ENCODE measurements at regions not wholly inside any gene's neighbourhood (a gene's known extent, or its start where the extent isn't known, plus 50 kb on each side); places are given as distances from the start of the nearest gene placed in this dataset.

DNA sequence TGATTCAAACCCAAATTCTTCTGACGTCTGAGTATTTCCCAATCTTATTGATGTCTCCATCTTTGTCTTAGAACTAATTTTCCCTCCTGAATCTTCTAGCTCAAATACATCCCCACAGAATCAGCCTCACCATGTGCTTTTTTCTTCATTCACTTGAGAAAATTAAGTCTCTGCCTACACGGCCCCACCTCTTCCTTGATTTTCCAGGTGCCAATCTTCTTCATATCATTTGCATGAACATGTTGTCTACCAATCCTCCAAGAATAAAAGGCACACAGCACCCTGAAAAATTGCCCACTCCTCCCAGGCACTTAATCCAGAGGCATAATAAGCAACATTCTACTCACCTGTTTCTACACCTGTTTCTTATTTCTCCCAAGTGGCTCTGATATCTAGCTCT lies 408.1 kb upstream of the NBEA start:
- Histone ChIP-seq H3K79me2 (ENCODE audit: control insufficient read depth, insufficient read depth, low read length) (no peaks in the 10 kb centered on the region), H3K9me1 (replicated peaks; ENCODE audit: control insufficient read depth, extremely low read depth, insufficient read depth, low read length) (no peaks in the 10 kb centered on the region), H3K4me3 (replicated peaks in 1 of 3; ENCODE audit: insufficient read depth in 1 of 3, low read depth in 1 of 3, low read length in 3 of 3) (no peak overlapping the region), H3K9ac (replicated peaks; ENCODE audit: extremely low read depth, insufficient read depth, low read length) (no peak overlapping the region), H3K4me1 (ENCODE audit: control insufficient read depth, extremely low read depth, insufficient read depth, low read length) (no peaks in the 10 kb centered on the region), H3K4me2 (ENCODE audit: insufficient read depth, low read length) (no peak overlapping the region), H2AFZ (ENCODE audit: low read depth, low read length) (no peak overlapping the region), H4K20me1 (replicated peaks; ENCODE audit: control insufficient read depth, extremely low read depth, insufficient read depth, low read length) (no peaks in the 10 kb centered on the region), H3K27ac (ENCODE audit: insufficient read depth, low read depth, low read length) (no peak overlapping the region), H3K27me3 (ENCODE audit: control insufficient read depth in 2 of 2, insufficient read depth in 2 of 2, low read length in 2 of 2) (no peaks in the 10 kb centered on the region), H3K9me3 (replicated peaks; ENCODE audit: control insufficient read depth, insufficient read depth, low read length) (no peaks in the 10 kb centered on the region), H3K36me3 (ENCODE audit: control insufficient read depth in 2 of 2, extremely low read depth in 1 of 2, insufficient read depth in 2 of 2, low read length in 2 of 2) (no peaks in the 10 kb centered on the region)
- FAIRE-seq = no peak
- ChIA-PET POLR2A (no interaction called here), CTCF (no interaction called here)
- dilution Hi-C loops (cut with MboI; ENCODE audit: extremely low pct_ligation_motif_present, low sequenced_read_pairs) (no loop called here), intact Hi-C loops (cut with micrococcal nuclease) (no loop called here)
- DNase-seq (ENCODE audit: low read depth, low spot score) = no peak
- no peak for TF ChIP-seq FOS (IDR thresholded peaks at IDR 0.05; ENCODE audit: borderline replicate concordance, insufficient read depth, low read length)
- TF ChIP-seq GATA2 (IDR thresholded peaks at IDR 0.05; ENCODE audit: insufficient read depth, insufficient read length, low read depth, low read length) = no peak
- TF ChIP-seq MYC (IDR thresholded peaks at IDR 0.05; ENCODE audit: low read depth, low read length) = no peak
- TF ChIP-seq, protein P1, sequence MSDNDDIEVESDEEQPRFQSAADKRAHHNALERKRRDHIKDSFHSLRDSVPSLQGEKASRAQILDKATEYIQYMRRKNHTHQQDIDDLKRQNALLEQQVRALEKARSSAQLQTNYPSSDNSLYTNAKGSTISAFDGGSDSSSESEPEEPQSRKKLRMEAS (IDR thresholded peaks at IDR 0.05; ENCODE audit: insufficient read depth, insufficient read length) = no peak
- no peak for TF ChIP-seq POLR2A (IDR thresholded peaks at IDR 0.05; ENCODE audit: low read depth, low read length)
- no peak for TF ChIP-seq POLR2AphosphoS5 (IDR thresholded peaks at IDR 0.05; ENCODE audit: insufficient read depth, low read depth, low read length)
- TF ChIP-seq JUN (IDR thresholded peaks at IDR 0.05; ENCODE audit: borderline replicate concordance, insufficient read depth, insufficient read length, low read depth) = no peak
- no peak for TF ChIP-seq EZH2 (IDR thresholded peaks at IDR 0.05; ENCODE audit: borderline replicate concordance, low read depth, low read length, severe bottlenecking)
- TF ChIP-seq, protein P2, sequence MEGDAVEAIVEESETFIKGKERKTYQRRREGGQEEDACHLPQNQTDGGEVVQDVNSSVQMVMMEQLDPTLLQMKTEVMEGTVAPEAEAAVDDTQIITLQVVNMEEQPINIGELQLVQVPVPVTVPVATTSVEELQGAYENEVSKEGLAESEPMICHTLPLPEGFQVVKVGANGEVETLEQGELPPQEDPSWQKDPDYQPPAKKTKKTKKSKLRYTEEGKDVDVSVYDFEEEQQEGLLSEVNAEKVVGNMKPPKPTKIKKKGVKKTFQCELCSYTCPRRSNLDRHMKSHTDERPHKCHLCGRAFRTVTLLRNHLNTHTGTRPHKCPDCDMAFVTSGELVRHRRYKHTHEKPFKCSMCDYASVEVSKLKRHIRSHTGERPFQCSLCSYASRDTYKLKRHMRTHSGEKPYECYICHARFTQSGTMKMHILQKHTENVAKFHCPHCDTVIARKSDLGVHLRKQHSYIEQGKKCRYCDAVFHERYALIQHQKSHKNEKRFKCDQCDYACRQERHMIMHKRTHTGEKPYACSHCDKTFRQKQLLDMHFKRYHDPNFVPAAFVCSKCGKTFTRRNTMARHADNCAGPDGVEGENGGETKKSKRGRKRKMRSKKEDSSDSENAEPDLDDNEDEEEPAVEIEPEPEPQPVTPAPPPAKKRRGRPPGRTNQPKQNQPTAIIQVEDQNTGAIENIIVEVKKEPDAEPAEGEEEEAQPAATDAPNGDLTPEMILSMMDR (IDR thresholded peaks at IDR 0.05; ENCODE audit: extremely low read depth in 1 of 2, insufficient read depth in 1 of 2, low read depth in 1 of 2, low read length in 2 of 2) = no peak
- no TSS peak for BruUV-seq (replicated peaks)
